Peyer's patch (tissue), 4 donors: ENCODE measurements at regions not wholly inside any gene's neighbourhood (a gene's known extent, or its start where the extent isn't known, plus 50 kb on each side); places are given as distances from the start of the nearest gene placed in this dataset.
"Not testable (repeated sequence)": the region's sequence is repeated elsewhere in the genome, so short reads cannot be mapped to it uniquely, and the experiment has no call there.

Source experiments
- DNase-seq, 3 donors: peaks; one replicate each; pipeline ENCODE4 v3.0.0-alpha.2; 2017 to 2019
- H3K27ac ChIP-seq, 4 donors: fragments of 200-600 bp; sonication (generic); one replicate each; pipeline ENCODE4 v1.5.1; 2016 to 2019
- H3K27me3 ChIP-seq, 2 donors: fragments of 200-600 bp; sonication (generic); one replicate each; pipeline ENCODE4 v1.5.1; 2019
- H3K36me3 ChIP-seq, 3 donors: fragments of 200-600 bp; sonication (generic); one replicate each; pipeline ENCODE4 v1.5.1; 2016 to 2019
- H3K4me1 ChIP-seq, 4 donors: fragments of 200-600 bp; sonication (generic); one replicate each; pipeline ENCODE4 v1.5.1; 2016 to 2019
- H3K4me3 ChIP-seq, 4 donors: fragments of 200-600 bp; sonication (generic); 1 replicate in 3 of 4; 2 replicates in 1 of 4; pipeline ENCODE4 v1.5.1; 2016 to 2019; ENCODE audit warnings: mild to moderate bottlenecking in 1 of 4
- H3K9me3 ChIP-seq, 4 donors: fragments of 200-600 bp; sonication (generic); one replicate each; pipeline ENCODE4 v1.5.1; 2016 to 2019; ENCODE audit warnings: mild to moderate bottlenecking in 1 of 4
- CTCF ChIP-seq, 6 experiments: fragments of 450-650 bp in 4 of 6; fragments of 200-600 bp in 2 of 6; sonication (generic) in 1 of 6; IDR thresholded peaks; one replicate each; pipeline ENCODE4 v1.5.1; 2017 to 2019; ENCODE audit warnings: antibody characterized with exemption in 6 of 6, mild to moderate bottlenecking in 3 of 6, moderate library complexity in 1 of 6
- POLR2A ChIP-seq, 2 donors: fragments of 450-650 bp; IDR thresholded peaks; one replicate each; pipeline ENCODE4 v1.5.1; 2017; ENCODE audit warnings: antibody characterized with exemption in 2 of 2, mild to moderate bottlenecking in 2 of 2, moderate library complexity in 2 of 2

GRCh38 chr18:24605444-24605843 is 145.0 kb downstream of the HRH4 start:
- TF ChIP-seq POLR2A (IDR thresholded peaks at IDR 0.05), result no peak
- TF ChIP-seq CTCF (IDR thresholded peaks at IDR 0.05), result no peak
- Histone ChIP-seq H3K27ac (no peak overlapping the region), H3K9me3 (no peaks in the 10 kb centered on the region), H3K36me3 (no peaks in the 10 kb centered on the region), H3K27me3 (no peaks in the 10 kb centered on the region), H3K4me1 (no peaks in the 10 kb centered on the region), H3K4me3 (no peak overlapping the region)
- no peak for DNase-seq

- no peak for TF ChIP-seq CTCF (IDR thresholded peaks at IDR 0.05)
- no peak for TF ChIP-seq POLR2A (IDR thresholded peaks at IDR 0.05)
- DNase-seq, result no peak
- Histone ChIP-seq H3K4me1 (no peaks in the 10 kb centered on the region), H3K27me3 (no peaks in the 10 kb centered on the region), H3K36me3 (no peaks in the 10 kb centered on the region), H3K4me3 (no peak overlapping the region), H3K27ac (no peak overlapping the region), H3K9me3 (no peaks in the 10 kb centered on the region)
These were observed 148.8 kb downstream of the HRH4 start for GRCh38 chr18:24609254-24609653.

GRCh38 chr18:24611075-24611474 is 150.6 kb downstream of the HRH4 start:
- Histone ChIP-seq H3K36me3 (no peaks in the 10 kb centered on the region), H3K27me3 (no peaks in the 10 kb centered on the region), H3K4me1 (no peaks in the 10 kb centered on the region), H3K4me3 (no peak overlapping the region), H3K27ac (no peak overlapping the region), H3K9me3 (no peaks in the 10 kb centered on the region)
- DNase-seq, result no peak
- TF ChIP-seq POLR2A (IDR thresholded peaks at IDR 0.05), result no peak
- TF ChIP-seq CTCF (IDR thresholded peaks at IDR 0.05), result no peak

- DNase-seq, result no peak
- no peaks in the 10 kb centered on the region for H3K27me3 ChIP-seq
These were observed 153.6 kb downstream of the HRH4 start for GRCh38 chr18:24613896-24614640.

GRCh38 chr18:24616653-24617052 is 156.2 kb downstream of the HRH4 start:
- H3K27me3 ChIP-seq, result no peaks in the 10 kb centered on the region
- DNase-seq, result no peak
- H3K4me1 ChIP-seq, result no peaks in the 10 kb centered on the region
- H3K9me3 ChIP-seq, result no peaks in the 10 kb centered on the region
- H3K27ac ChIP-seq, result no peak overlapping the region
- H3K4me3 ChIP-seq, result no peak overlapping the region
- no peaks in the 10 kb centered on the region for H3K36me3 ChIP-seq
- TF ChIP-seq CTCF (IDR thresholded peaks at IDR 0.05), result no peak
- no peak for TF ChIP-seq POLR2A (IDR thresholded peaks at IDR 0.05)

More at GRCh38 chr18:24613896-24614640, 153.6 kb downstream of the HRH4 start:
- no peaks in the 10 kb centered on the region for H3K9me3 ChIP-seq
- H3K36me3 ChIP-seq, result no peaks in the 10 kb centered on the region
- no peaks in the 10 kb centered on the region for H3K4me1 ChIP-seq
- H3K4me3 ChIP-seq, result no peak overlapping the region
- no peak for TF ChIP-seq CTCF (IDR thresholded peaks at IDR 0.05)
- TF ChIP-seq POLR2A (IDR thresholded peaks at IDR 0.05), result no peak
- no peak overlapping the region for H3K27ac ChIP-seq

GRCh38 chr18:24624421-24624820 is 164.0 kb downstream of the HRH4 start:
- not testable (repeated sequence) for H3K9me3 ChIP-seq, H3K27ac ChIP-seq, DNase-seq

More at GRCh38 chr18:24624421-24624820, 164.0 kb downstream of the HRH4 start:
- not testable (repeated sequence) for H3K27me3 ChIP-seq, H3K4me3 ChIP-seq, H3K4me1 ChIP-seq, H3K36me3 ChIP-seq
